Mesenchymal stem cell (in vitro differentiated cells and primary cell): ENCODE measurements at regions not wholly inside any gene's neighbourhood (a gene's known extent, or its start where the extent isn't known, plus 50 kb on each side); places are given as distances from the start of the nearest gene placed in this dataset.

Experiments
- DNase-seq: peaks from one replicate; pipeline ENCODE4 v3.0.0-alpha.2; 2013
- H2AFZ ChIP-seq: one replicate; pipeline ENCODE4 v1.6.1; 2013; ENCODE audit warnings: low read depth, mild to moderate bottlenecking, control low read depth, inconsistent platforms, low read length, moderate library complexity
- H2AK5ac ChIP-seq: 2 replicates; pipeline ENCODE4 v1.6.1; 2013; ENCODE audit warnings: low read length, moderate library complexity, mild to moderate bottlenecking, inconsistent platforms; ENCODE audit not compliant: severe bottlenecking
- H2BK120ac ChIP-seq: one replicate; pipeline ENCODE4 v1.6.1; 2013; ENCODE audit warnings: low read depth, mild to moderate bottlenecking, inconsistent platforms, low read length, moderate library complexity
- H2BK12ac ChIP-seq, 2 experiments: one replicate each; pipeline ENCODE4 v1.6.1; 2013; ENCODE audit warnings: inconsistent platforms in 2 of 2, low read length in 2 of 2, mild to moderate bottlenecking in 2 of 2, moderate library complexity in 2 of 2, control low read depth in 1 of 2
- H2BK15ac ChIP-seq: one replicate; pipeline ENCODE4 v1.6.1; 2013; ENCODE audit warnings: mild to moderate bottlenecking, low read depth, inconsistent platforms; ENCODE audit not compliant: poor library complexity, severe bottlenecking
- H2BK5ac ChIP-seq: 2 replicates; pipeline ENCODE4 v1.6.1; 2013; ENCODE audit warnings: low read depth, mild to moderate bottlenecking, low read length, control low read depth, inconsistent platforms; ENCODE audit not compliant: poor library complexity, severe bottlenecking
- H3K14ac ChIP-seq, 2 experiments: one replicate each; pipeline ENCODE4 v1.6.1; 2013; ENCODE audit warnings: inconsistent platforms in 2 of 2, low read length in 2 of 2, control low read depth in 1 of 2, mild to moderate bottlenecking in 1 of 2, moderate library complexity in 1 of 2
- H3K18ac ChIP-seq, 2 experiments: one replicate each; pipeline ENCODE4 v1.6.1; 2013; ENCODE audit warnings: inconsistent platforms in 2 of 2, low read length in 2 of 2, control low read depth in 1 of 2, low read depth in 1 of 2, mild to moderate bottlenecking in 1 of 2
- H3K23ac ChIP-seq, 2 experiments: one replicate each; pipeline ENCODE4 v1.6.1; 2013; ENCODE audit warnings: inconsistent platforms in 2 of 2, low read length in 2 of 2, mild to moderate bottlenecking in 2 of 2, moderate library complexity in 2 of 2, control low read depth in 1 of 2
- H3K27ac ChIP-seq: 2 replicates; pipeline ENCODE4 v1.5.1; 2013; ENCODE audit warnings: mild to moderate bottlenecking, moderate library complexity, low read length, control low read depth, inconsistent platforms; ENCODE audit not compliant: poor library complexity, severe bottlenecking
- H3K27me3 ChIP-seq, 2 experiments: 2 replicates each; pipeline versions ENCODE4 v1.6.1 to v1.7.0; 2013; ENCODE audit warnings: low read length in 2 of 2, mild to moderate bottlenecking in 2 of 2, moderate library complexity in 2 of 2, control low read depth in 1 of 2, inconsistent platforms in 1 of 2; ENCODE audit not compliant: control insufficient read depth in 1 of 2, insufficient read depth in 1 of 2
- H3K36me3 ChIP-seq, 2 experiments: 2 replicates each; pipeline versions ENCODE4 v1.6.1 to v1.7.0; 2013; ENCODE audit warnings: low read length in 2 of 2, control low read depth in 1 of 2, inconsistent platforms in 1 of 2, low read depth in 1 of 2, mild to moderate bottlenecking in 1 of 2; ENCODE audit not compliant: insufficient read depth in 2 of 2, control insufficient read depth in 1 of 2
- H3K4ac ChIP-seq, 2 experiments: one replicate each; pipeline ENCODE4 v1.6.1; 2013; ENCODE audit warnings: inconsistent platforms in 2 of 2, low read length in 2 of 2, mild to moderate bottlenecking in 2 of 2, moderate library complexity in 2 of 2, control low read depth in 1 of 2, low read depth in 1 of 2
- H3K4me1 ChIP-seq: 2 replicates; pipeline ENCODE4 v1.6.1; 2013; ENCODE audit warnings: low read depth, low read length, control low read depth; ENCODE audit not compliant: control insufficient read depth, insufficient read depth
- H3K4me2 ChIP-seq: 2 replicates; pipeline ENCODE4 v1.6.1; 2013; ENCODE audit warnings: low read length, mild to moderate bottlenecking, inconsistent platforms; ENCODE audit not compliant: poor library complexity, severe bottlenecking
- H3K4me3 ChIP-seq, 2 experiments: 2 replicates each; pipeline versions ENCODE4 v1.5.1 to v1.7.0; 2013; ENCODE audit warnings: low read length in 2 of 2, mild to moderate bottlenecking in 2 of 2, control low read depth in 1 of 2, low read depth in 1 of 2; ENCODE audit not compliant: insufficient read depth in 1 of 2
- H3K79me1 ChIP-seq: replicated peaks from 2 replicates; pipeline ENCODE4 v1.6.1; 2013; ENCODE audit warnings: mild to moderate bottlenecking, control low read depth, low read length, inconsistent platforms; ENCODE audit not compliant: poor library complexity, severe bottlenecking
- H3K9ac ChIP-seq: 2 replicates; pipeline ENCODE4 v1.7.0; 2013; ENCODE audit warnings: mild to moderate bottlenecking, low read length, moderate library complexity
- H3K9me3 ChIP-seq: 2 replicates; pipeline ENCODE4 v1.7.0; 2013; ENCODE audit warnings: mild to moderate bottlenecking, low read length; ENCODE audit not compliant: control insufficient read depth
- H4K8ac ChIP-seq: one replicate; pipeline ENCODE4 v1.6.1; 2013; ENCODE audit warnings: inconsistent platforms, mild to moderate bottlenecking, low read length, moderate library complexity
- H4K91ac ChIP-seq: one replicate; pipeline ENCODE4 v1.6.1; 2013; ENCODE audit warnings: mild to moderate bottlenecking, low read length, inconsistent platforms
- WGBS: methylation state at CpG from one replicate; pipeline ENCODE4 v1.1.7; 2013; ENCODE audit warnings: mixed read lengths; 5-methylcytosine and 5-hydroxymethylcytosine counted together

- Histone ChIP-seq H2BK12ac (no peak overlapping the region), H4K91ac (no peak overlapping the region), H3K27ac (no peak overlapping the region), H3K4ac (no peak overlapping the region), H3K18ac (no peak overlapping the region), H3K4me1 (peaks cover 6% of the 10 kb centered on the region), H2BK120ac (no peak overlapping the region), H3K14ac (no peak overlapping the region), H2BK5ac (no peak overlapping the region), H3K36me3 (no peaks in the 10 kb centered on the region), H2BK15ac (no peak overlapping the region), H3K4me3 (no peak overlapping the region), H3K9me3 (no peaks in the 10 kb centered on the region), H3K79me1 (no peaks in the 10 kb centered on the region), H3K9ac (no peak overlapping the region), H2AK5ac (no peak overlapping the region), H3K23ac (no peak overlapping the region), H3K4me2 (no peak overlapping the region), H3K27me3 (no peaks in the 10 kb centered on the region), H4K8ac (no peak overlapping the region), H2AFZ (no peak overlapping the region)
- DNase-seq, result no peak
- WGBS, result 93% methylated on average over 2 of the region's 3 CpGs
These were observed 105.3 kb upstream of the ITGA6 start for GRCh38 chr2:172322049-172322448.

GRCh38 chr2:172323256-172323655 lies 104.1 kb upstream of the ITGA6 start:
- no peak overlapping the region for H3K4ac ChIP-seq
- H3K9me3 ChIP-seq, result no peaks in the 10 kb centered on the region
- H3K4me3 ChIP-seq, result no peak overlapping the region
- H3K4me1 ChIP-seq, result peaks cover 6% of the 10 kb centered on the region
- no peak overlapping the region for H4K91ac ChIP-seq
- H2AK5ac ChIP-seq, result no peak overlapping the region
- no peak overlapping the region for H3K27ac ChIP-seq
- peak; percentile 6 for DNase-seq
- no peak overlapping the region for H2AFZ ChIP-seq
- H4K8ac ChIP-seq, result peak overlapping the region; percentile 5
- H3K23ac ChIP-seq, result no peak overlapping the region
- peak overlapping the region in 1 of 2 experiments; percentile 81 for H3K14ac ChIP-seq
- no peak overlapping the region for H3K4me2 ChIP-seq
- H2BK12ac ChIP-seq, result peak overlapping the region in 1 of 2 experiments; percentile 54
- WGBS, result 63% methylated on average over 4 of the region's 6 CpGs
- peak overlapping the region in 1 of 2 experiments; percentile 16 for H3K18ac ChIP-seq
- H3K9ac ChIP-seq, result no peak overlapping the region
- H3K36me3 ChIP-seq, result no peaks in the 10 kb centered on the region
- H2BK120ac ChIP-seq, result no peak overlapping the region
- no peak overlapping the region for H2BK5ac ChIP-seq
- no peak overlapping the region for H2BK15ac ChIP-seq
- H3K79me1 ChIP-seq, result no peaks in the 10 kb centered on the region
- H3K27me3 ChIP-seq, result no peaks in the 10 kb centered on the region

GRCh38 chr2:172323861-172324597 lies 103.4 kb upstream of the ITGA6 start:
- Histone ChIP-seq H4K8ac (no peak overlapping the region), H4K91ac (no peak overlapping the region), H3K14ac (no peak overlapping the region), H3K23ac (no peak overlapping the region), H3K4me2 (no peak overlapping the region), H3K9ac (no peak overlapping the region), H3K27ac (no peak overlapping the region), H3K4me1 (peaks cover 6% of the 10 kb centered on the region), H3K4me3 (no peak overlapping the region), H3K36me3 (no peaks in the 10 kb centered on the region), H3K79me1 (no peaks in the 10 kb centered on the region), H2BK15ac (no peak overlapping the region), H3K4ac (no peak overlapping the region), H2AFZ (no peak overlapping the region), H3K18ac (no peak overlapping the region), H2BK5ac (no peak overlapping the region), H2BK120ac (no peak overlapping the region), H2BK12ac (no peak overlapping the region), H2AK5ac (peak overlapping the region; percentile 61), H3K9me3 (no peaks in the 10 kb centered on the region), H3K27me3 (peaks cover 0 to 4% of the 10 kb centered on the region in 2 experiments)
- 95% methylated on average over 10 of the region's 10 CpGs for WGBS
- DNase-seq, result no peak

- H4K91ac ChIP-seq, result no peak overlapping the region
- H3K79me1 ChIP-seq, result no peaks in the 10 kb centered on the region
- H3K14ac ChIP-seq, result no peak overlapping the region
- H3K4me2 ChIP-seq, result no peak overlapping the region
- H3K27ac ChIP-seq, result peak overlapping the region; percentile 64
- H2BK120ac ChIP-seq, result no peak overlapping the region
- no peak overlapping the region for H4K8ac ChIP-seq
- peaks cover 0 to 14% of the 10 kb centered on the region in 2 experiments for H3K27me3 ChIP-seq
- H3K23ac ChIP-seq, result no peak overlapping the region
- no peak overlapping the region for H2BK5ac ChIP-seq
- H3K18ac ChIP-seq, result no peak overlapping the region
- no peak overlapping the region for H3K9ac ChIP-seq
- 80% methylated on average over 1 of the region's 1 CpG for WGBS
- no peak for DNase-seq
- H2AK5ac ChIP-seq, result no peak overlapping the region
- H2BK15ac ChIP-seq, result no peak overlapping the region
- no peak overlapping the region for H2BK12ac ChIP-seq
- no peak overlapping the region for H2AFZ ChIP-seq
- H3K9me3 ChIP-seq, result no peaks in the 10 kb centered on the region
- H3K36me3 ChIP-seq, result no peaks in the 10 kb centered on the region
- H3K4me1 ChIP-seq, result peaks cover 6% of the 10 kb centered on the region
- no peak overlapping the region for H3K4me3 ChIP-seq
- H3K4ac ChIP-seq, result no peak overlapping the region
These were observed 101.2 kb upstream of the ITGA6 start for GRCh38 chr2:172326211-172326509.
